ENCODE measurements at regions not wholly inside any gene's neighbourhood (a gene's known extent, or its start where the extent isn't known, plus 50 kb on each side); places are given as distances from the start of the nearest gene placed in this dataset.

- no peaks in the 10 kb centered on the region; the same call in 1 of the 2 replicates for H3K9me2 ChIP-seq (ENCODE audit: insufficient read depth)
- H3F3A ChIP-seq (replicated peaks; ENCODE audit: low read depth): no peaks in the 10 kb centered on the region
- Mint-ChIP-seq H3K27me3 (ENCODE audit: insufficient read depth, low read depth, poor library complexity) (peaks cover 2% of the 10 kb centered on the region), H3K36me3 (ENCODE audit: low read depth) (no peaks in the 10 kb centered on the region; the same call in 2 of the 3 replicates), H3K4me3 (no peak overlapping the region), H3K4me1 (no peaks in the 10 kb centered on the region), H3K27ac (no peak overlapping the region), H3K9me3 (no peaks in the 10 kb centered on the region)
- H3K4me2 ChIP-seq: no peak overlapping the region
- no peaks in the 10 kb centered on the region for H3K4me1 ChIP-seq (ENCODE audit: insufficient read depth)
- TF ChIP-seq ZNF331 (CRISPR knock-in tag; IDR thresholded peaks at IDR 0.05; ENCODE audit: low read depth): no peak
- TF ChIP-seq EZH2 (IDR thresholded peaks at IDR 0.05; ENCODE audit: low read depth, unreplicated experiment): no peak
- TF ChIP-seq EZH2phosphoT487 (IDR thresholded peaks at IDR 0.05; ENCODE audit: unreplicated experiment): no peak
- TF ChIP-seq NANOG (IDR thresholded peaks at IDR 0.05; ENCODE audit: borderline replicate concordance): no peak
- no peak for TF ChIP-seq POLR2AphosphoS5 (IDR thresholded peaks at IDR 0.05; ENCODE audit: low read depth)
- TF ChIP-seq, protein P1, sequence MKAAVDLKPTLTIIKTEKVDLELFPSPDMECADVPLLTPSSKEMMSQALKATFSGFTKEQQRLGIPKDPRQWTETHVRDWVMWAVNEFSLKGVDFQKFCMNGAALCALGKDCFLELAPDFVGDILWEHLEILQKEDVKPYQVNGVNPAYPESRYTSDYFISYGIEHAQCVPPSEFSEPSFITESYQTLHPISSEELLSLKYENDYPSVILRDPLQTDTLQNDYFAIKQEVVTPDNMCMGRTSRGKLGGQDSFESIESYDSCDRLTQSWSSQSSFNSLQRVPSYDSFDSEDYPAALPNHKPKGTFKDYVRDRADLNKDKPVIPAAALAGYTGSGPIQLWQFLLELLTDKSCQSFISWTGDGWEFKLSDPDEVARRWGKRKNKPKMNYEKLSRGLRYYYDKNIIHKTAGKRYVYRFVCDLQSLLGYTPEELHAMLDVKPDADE (IDR thresholded peaks at IDR 0.05): no peak
- TF ChIP-seq JUNB (IDR thresholded peaks at IDR 0.05; ENCODE audit: unreplicated experiment): no peak
- TF ChIP-seq CTCF (conservative IDR thresholded peaks at IDR 0.05; ENCODE audit: low read depth in 2 of 2): no peak
- TF ChIP-seq, protein P2, sequence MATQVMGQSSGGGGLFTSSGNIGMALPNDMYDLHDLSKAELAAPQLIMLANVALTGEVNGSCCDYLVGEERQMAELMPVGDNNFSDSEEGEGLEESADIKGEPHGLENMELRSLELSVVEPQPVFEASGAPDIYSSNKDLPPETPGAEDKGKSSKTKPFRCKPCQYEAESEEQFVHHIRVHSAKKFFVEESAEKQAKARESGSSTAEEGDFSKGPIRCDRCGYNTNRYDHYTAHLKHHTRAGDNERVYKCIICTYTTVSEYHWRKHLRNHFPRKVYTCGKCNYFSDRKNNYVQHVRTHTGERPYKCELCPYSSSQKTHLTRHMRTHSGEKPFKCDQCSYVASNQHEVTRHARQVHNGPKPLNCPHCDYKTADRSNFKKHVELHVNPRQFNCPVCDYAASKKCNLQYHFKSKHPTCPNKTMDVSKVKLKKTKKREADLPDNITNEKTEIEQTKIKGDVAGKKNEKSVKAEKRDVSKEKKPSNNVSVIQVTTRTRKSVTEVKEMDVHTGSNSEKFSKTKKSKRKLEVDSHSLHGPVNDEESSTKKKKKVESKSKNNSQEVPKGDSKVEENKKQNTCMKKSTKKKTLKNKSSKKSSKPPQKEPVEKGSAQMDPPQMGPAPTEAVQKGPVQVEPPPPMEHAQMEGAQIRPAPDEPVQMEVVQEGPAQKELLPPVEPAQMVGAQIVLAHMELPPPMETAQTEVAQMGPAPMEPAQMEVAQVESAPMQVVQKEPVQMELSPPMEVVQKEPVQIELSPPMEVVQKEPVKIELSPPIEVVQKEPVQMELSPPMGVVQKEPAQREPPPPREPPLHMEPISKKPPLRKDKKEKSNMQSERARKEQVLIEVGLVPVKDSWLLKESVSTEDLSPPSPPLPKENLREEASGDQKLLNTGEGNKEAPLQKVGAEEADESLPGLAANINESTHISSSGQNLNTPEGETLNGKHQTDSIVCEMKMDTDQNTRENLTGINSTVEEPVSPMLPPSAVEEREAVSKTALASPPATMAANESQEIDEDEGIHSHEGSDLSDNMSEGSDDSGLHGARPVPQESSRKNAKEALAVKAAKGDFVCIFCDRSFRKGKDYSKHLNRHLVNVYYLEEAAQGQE (IDR thresholded peaks at IDR 0.05; ENCODE audit: unreplicated experiment): no peak
- no peak for TF ChIP-seq ZNF462 (CRISPR knock-in tag; IDR thresholded peaks at IDR 0.05)
- no peak for TF ChIP-seq STAT1 (IDR thresholded peaks at IDR 0.05; ENCODE audit: unreplicated experiment)
- no peak overlapping the region for H2AFZ ChIP-seq
- H3K36me3 ChIP-seq (ENCODE audit: insufficient read depth): no peaks in the 10 kb centered on the region
- H3K4me3 ChIP-seq: no peak overlapping the region
- H3K79me2 ChIP-seq (replicated peaks; ENCODE audit: insufficient read depth): no peaks in the 10 kb centered on the region
- ATAC-seq (no peak), DNase-seq (ENCODE audit: low spot score) (no peak)
- H4K20me1 ChIP-seq (replicated peaks; ENCODE audit: insufficient read depth): no peaks in the 10 kb centered on the region
- H3K27me3 ChIP-seq (ENCODE audit: insufficient read depth): no peaks in the 10 kb centered on the region
- no peak overlapping the region for H3K27ac ChIP-seq (ENCODE audit: low read depth)
Observed at GRCh38 chr3:71968544-71968943, 183.6 kb upstream of the PROK2 start.
